ENCODE measurements at regions not wholly inside any gene's neighbourhood (a gene's known extent, or its start where the extent isn't known, plus 50 kb on each side); places are given as distances from the start of the nearest gene placed in this dataset.
"Not testable (repeated sequence)": the region's sequence is repeated elsewhere in the genome, so short reads cannot be mapped to it uniquely, and the experiment has no call there.

DNA sequence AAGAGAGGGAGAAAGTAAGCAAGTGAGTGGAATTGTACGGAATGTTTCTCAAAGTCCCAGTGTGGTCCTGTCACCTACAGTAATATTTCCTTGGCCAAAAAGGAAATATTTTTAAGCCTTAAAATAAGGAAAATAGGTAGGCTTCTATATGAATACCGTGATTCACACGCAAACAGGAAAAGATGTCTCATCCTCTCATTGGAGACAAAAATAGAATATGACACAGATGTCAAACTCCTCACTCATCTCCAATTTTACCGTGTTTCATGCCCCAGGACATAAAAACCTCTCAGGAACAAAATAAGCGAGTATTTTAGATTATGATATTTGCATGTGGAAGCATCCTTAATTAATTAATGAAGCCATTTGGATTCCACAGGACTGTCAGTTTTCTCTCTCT is 1269.5 kb downstream of the RAPGEF2 start:
- DNase-seq: no peak
- TF ChIP-seq POLR2A (IDR thresholded peaks at IDR 0.05; ENCODE audit: low read length) (no peak), GATA1 (IDR thresholded peaks at IDR 0.05; ENCODE audit: low read depth, low read length) (no peak)

DNA sequence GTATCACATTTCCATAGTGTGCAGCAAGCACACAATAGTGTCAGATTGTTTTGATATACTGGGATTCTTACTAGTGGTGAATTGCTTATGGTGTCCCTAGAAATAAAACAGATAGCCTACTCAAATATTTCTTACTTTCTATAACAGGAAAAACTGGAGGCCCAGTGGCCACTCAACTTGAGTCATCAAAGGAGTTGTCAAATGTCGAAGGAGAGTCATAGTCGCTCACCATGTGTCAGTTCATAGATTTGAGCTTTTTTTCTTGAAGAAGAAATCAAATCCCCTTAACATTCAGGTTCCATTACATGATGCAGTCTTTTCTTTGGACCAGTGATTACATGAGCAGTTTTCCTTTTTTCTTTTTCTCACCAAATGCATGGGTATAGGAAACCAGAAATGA is 1271.0 kb downstream of the RAPGEF2 start:
- DNase-seq: no peak
- TF ChIP-seq POLR2A (IDR thresholded peaks at IDR 0.05; ENCODE audit: low read length) (no peak), GATA1 (IDR thresholded peaks at IDR 0.05; ENCODE audit: low read depth, low read length) (no peak)

DNA sequence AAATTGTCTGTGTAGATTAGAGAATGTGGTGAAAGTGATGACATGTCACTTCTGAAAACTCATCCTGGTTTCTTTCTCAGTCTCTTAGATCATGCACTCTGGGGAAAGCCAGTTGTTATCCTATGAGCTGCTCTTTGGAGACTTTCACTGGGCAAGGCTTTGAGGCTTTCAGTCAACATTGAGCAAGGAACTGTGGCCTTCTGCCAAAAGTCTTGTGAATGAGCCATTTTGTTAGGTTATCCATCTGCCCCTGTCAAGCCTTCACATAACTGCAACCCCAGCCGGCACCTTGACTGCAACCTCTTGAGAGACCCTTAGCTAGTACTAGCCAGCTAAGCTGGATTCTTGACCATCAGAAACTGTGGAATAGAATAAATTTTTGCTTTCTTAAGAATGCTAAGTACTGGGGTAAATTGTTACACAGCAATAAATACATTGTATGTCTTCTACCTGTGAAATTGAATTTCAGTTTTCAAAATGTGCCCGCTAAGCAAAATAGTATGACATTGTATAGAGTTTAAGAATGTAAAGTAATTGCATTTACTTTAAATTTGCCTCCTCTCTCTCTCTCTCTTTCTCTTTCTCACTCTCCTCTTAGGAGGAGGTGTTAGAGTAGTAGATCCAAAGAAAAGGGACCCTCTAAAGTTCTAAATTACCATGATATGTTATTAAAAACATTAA is 1273.0 kb downstream of the RAPGEF2 start:
- no peak for TF ChIP-seq POLR2A (IDR thresholded peaks at IDR 0.05; ENCODE audit: low read length)
- no peak for TF ChIP-seq GATA1 (IDR thresholded peaks at IDR 0.05; ENCODE audit: low read depth, low read length)
- DNase-seq: no peak

DNA sequence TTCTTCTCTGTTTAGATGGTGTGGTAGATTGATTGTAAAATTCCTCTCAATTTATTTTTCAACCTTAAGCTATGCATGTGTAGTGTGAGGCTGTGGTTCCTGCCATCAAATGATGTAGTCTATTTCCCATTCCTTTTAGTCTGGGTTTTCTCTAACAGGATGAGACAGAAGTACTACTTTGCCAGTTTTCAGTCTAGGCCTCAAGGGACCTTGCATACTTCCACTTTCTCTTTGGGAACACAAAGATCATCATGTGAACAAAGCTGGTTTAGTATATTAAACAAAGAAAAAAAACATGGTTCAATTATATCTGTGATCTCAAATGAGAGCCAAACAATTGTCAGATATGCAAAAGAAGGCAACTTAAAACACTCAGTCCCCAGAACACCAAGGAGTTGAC is 1284.0 kb downstream of the RAPGEF2 start:
- TF ChIP-seq GATA1 (IDR thresholded peaks at IDR 0.05; ENCODE audit: low read depth, low read length): no peak
- no peak for TF ChIP-seq POLR2A (IDR thresholded peaks at IDR 0.05; ENCODE audit: low read length)
- no peak for DNase-seq

DNA sequence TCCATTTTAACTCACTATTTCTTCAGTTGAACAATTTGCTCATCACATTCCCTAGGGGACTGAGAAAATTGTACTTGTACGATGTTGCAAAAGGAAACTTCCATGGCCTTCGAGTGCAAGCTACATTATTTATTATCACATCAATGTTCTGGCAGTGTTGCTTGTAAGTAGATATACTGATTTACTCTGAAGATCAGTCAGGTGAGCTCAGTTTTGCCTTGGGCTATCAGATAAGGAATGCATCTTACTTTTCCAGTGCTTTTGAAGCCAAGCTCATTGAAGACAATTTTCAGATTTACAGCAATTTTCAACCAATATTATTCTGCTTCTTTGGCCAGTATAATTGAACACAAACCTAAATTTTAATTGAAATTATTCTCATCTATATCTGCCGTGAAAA is 1296.9 kb downstream of the RAPGEF2 start:
- no peak for DNase-seq
- TF ChIP-seq GATA1 (IDR thresholded peaks at IDR 0.05; ENCODE audit: low read depth, low read length) (no peak), POLR2A (IDR thresholded peaks at IDR 0.05; ENCODE audit: low read length) (no peak)

DNA sequence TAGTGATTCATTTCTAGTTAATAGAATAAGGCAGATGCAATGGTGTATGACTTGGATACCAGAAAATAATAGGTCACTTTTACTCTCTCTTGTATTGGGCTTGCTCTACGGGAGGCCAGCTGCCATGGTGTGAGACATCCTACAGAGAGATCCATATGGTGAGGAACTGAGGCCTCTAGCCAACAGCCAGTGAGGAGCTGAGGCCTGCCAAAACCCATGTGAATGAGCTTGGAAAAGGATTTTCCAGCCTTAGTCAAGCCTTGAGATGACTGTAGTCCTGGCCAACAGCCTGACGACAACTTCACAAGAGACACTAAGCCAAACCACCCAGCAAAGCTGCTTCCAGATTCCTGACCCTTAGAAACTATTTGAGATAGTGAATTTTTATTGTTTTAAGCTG is 1300.2 kb downstream of the RAPGEF2 start:
- no peak for DNase-seq

DNA sequence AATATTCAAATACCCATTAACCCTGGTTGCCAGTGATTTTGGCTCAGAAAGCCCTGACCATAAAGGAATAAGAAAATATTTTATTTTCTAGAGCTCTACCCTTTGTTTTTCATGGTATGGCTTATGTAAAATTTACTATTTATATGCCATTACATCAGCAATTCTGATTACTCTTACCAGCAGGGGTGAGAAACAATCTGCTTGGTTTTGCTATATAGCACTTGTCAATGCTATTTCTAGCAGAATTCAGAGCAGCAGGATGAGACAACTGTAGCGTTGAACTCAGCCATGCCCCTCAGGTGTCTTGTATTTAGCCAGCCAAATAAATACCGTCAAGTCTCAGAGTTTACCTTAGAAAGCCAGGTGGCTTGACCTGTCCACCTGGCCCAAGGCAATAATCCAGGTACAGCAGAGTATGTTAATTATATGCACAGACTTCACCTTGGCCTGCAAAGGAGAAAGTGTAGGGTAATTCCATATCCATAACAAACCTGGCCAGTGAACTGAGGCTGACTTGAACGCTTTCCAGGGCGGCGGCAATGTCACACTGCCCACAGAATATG is 1303.5 kb downstream of the RAPGEF2 start:
- no peak for DNase-seq

More for the DNA sequence above, 1300.2 kb downstream of the RAPGEF2 start:
- TF ChIP-seq POLR2A (IDR thresholded peaks at IDR 0.05; ENCODE audit: low read length): no peak

DNA sequence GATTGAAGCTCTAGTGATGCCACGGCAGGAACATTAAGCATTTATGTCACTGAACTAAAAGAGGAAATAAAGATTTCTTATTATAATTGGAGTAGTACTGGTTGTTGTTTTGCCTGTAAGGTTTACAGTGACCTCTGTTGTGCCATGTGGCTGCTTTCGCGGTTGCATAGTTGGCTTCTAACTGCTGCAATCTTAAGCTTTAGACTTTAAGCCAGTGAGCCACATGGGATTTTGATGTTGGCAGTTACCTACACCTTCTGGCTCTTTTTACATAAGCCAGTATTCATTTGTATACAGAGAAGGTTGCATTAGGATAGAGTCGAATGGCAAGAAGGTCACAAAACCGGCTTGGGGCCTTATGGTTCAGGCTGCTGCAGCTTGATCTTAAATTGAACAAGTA is 1311.6 kb downstream of the RAPGEF2 start:
- DNase-seq: no peak
- TF ChIP-seq POLR2A (IDR thresholded peaks at IDR 0.05; ENCODE audit: low read length): no peak
- no peak for TF ChIP-seq GATA1 (IDR thresholded peaks at IDR 0.05; ENCODE audit: low read depth, low read length)

More for the DNA sequence above, 1303.5 kb downstream of the RAPGEF2 start:
- TF ChIP-seq GATA1 (IDR thresholded peaks at IDR 0.05; ENCODE audit: low read depth, low read length): no peak
- TF ChIP-seq POLR2A (IDR thresholded peaks at IDR 0.05; ENCODE audit: low read length): no peak

DNA sequence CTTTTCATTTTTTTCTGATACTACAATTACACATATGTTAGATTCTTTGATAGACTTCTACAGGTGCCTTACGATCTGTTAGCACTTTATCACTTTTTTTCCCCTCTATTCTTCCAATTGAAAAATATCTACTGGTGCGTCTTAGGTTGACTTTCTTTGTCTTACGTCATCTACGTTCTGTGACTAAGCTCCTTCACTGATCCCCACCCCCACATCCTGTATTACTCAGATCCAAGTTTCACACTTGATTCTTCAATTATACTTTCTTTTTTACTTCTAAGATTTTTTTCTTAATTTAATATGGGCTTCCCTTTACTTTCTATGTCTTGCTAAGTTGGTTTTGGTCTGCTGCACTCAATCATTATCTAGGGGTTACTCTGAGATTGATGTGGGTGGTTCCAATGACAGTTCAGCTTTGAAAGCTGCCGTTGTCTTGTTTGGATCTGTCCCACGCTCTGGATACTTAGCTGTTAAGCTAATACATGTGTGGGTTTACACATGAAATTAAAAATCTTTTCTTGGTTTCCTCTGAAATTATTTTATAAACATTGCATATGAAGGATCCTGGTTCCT is 1321.1 kb downstream of the RAPGEF2 start:
- no peak for TF ChIP-seq GATA1 (IDR thresholded peaks at IDR 0.05; ENCODE audit: low read depth, low read length)
- no peak for TF ChIP-seq POLR2A (IDR thresholded peaks at IDR 0.05; ENCODE audit: low read length)
- no peak for DNase-seq

DNA sequence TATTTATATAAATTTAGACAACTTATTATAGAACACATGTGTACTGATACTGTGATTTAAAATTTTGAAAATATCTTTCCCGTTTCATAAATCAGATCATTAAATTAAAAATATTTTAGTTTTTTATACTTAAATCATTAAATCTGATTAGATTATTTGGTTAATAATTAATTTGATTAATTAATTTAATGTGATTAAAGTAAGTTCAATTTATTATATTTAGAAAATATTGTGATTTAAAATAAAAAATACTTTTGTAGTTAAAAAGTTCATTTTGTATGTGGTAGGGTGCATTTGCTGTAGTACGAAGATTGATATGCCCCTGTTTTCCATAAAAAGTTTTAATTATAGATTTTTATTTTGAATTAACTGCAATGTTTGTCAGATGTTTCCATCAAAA is 1323.4 kb downstream of the RAPGEF2 start:
- DNase-seq: no peak
- TF ChIP-seq POLR2A (IDR thresholded peaks at IDR 0.05; ENCODE audit: low read length): no peak
- TF ChIP-seq GATA1 (IDR thresholded peaks at IDR 0.05; ENCODE audit: low read depth, low read length): no peak

DNA sequence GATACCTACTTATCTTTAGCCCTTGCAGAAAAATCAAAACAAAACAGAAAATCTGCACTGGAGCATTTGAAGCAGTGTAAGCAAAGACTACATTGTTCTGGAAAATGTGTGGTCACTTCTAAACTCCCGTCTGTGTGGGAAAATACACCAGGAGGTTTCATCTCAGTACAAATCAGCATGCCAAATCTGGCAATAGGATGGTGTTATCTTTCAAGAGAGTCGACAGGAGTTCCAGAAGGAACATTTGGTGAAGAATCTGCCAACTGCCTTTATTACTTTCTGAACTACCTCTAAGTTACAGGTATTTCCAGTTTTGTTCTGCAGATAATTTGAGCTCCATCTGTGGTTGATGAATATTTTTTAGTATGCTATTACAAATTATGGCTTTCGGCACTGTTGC is 1348.0 kb downstream of the RAPGEF2 start:
- no peak for TF ChIP-seq GATA1 (IDR thresholded peaks at IDR 0.05; ENCODE audit: low read depth, low read length)
- no peak for TF ChIP-seq POLR2A (IDR thresholded peaks at IDR 0.05; ENCODE audit: low read length)
- DNase-seq: no peak

DNA sequence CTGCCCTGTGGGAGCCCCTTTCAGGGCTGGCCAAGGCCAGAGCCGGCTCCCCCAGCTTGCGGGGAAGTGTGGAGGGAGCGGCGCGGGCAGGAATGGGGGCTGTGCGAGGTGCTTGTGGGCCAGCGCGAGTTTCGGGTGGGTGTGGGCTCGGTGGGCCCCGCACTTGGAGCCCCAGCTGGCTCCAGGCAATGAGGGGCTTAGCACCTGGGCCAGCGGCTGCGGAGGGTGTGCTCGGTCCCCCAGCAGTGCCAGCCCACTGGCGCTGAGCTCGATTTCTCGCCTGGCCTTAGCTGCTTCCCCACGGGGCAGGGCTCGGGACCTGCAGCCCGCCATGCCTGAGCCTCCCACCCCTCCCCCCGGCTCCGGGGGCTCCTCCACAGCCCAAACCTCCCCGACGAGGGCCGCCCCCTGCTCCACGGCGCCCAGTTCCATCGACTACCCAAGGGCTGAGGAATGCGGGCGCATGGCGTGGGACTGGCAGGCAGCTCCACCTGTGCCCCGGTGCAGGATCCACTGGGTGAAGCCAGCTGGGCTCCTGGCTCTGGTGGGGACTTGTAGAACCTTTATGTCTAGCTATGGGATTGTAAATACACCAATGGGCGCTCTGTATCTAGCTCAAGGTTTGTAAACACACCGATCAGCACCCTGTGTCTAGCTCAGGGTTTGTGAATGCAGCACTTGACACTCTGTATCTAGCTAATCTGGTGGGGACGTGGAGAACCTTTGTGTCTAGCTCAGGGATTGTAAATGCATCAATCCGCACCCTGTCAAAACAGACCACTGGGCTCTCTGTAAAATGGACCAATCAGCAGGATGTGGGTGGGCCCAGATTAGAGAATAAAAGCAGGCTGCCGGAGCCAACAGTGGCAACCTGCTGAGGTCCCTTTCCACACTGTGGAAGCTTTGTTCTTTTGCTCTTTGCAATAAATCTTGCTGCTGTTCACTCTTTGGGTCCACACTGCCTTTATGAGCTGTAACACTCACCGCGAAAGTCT is 1379.1 kb downstream of the RAPGEF2 start:
- DNase-seq: not testable (repeated sequence)

DNA sequence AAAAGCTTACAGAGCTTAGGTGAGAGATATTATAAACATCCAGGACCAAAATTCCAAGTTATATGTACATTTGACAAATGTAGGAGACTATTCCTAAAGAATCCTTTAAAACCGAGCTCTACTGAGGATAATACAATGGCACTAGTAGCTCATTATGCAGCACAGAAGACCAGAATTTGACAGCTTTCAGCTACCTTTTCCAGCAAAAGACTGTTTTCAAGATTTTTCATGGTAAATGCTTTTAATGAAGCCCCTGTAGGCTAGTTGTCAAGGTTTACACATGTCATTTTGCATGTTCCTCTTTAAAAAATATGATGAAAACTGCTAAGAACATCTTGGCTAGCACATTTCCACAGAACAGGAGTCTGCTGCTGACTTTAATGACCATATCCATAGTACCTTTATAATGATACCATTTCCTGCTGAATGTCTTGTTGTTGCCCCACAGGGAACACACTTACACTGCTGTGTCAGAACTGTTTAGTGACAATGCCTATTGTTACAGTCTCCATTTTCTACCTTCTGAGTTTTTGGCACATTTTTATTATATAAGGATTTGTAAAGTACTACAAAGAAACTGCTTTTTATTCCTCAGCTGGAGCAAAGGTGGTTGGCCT is 1382.3 kb downstream of the RAPGEF2 start:
- no peak for DNase-seq
- TF ChIP-seq GATA1 (IDR thresholded peaks at IDR 0.05; ENCODE audit: low read depth, low read length) (no peak), POLR2A (IDR thresholded peaks at IDR 0.05; ENCODE audit: low read length) (no peak)

DNA sequence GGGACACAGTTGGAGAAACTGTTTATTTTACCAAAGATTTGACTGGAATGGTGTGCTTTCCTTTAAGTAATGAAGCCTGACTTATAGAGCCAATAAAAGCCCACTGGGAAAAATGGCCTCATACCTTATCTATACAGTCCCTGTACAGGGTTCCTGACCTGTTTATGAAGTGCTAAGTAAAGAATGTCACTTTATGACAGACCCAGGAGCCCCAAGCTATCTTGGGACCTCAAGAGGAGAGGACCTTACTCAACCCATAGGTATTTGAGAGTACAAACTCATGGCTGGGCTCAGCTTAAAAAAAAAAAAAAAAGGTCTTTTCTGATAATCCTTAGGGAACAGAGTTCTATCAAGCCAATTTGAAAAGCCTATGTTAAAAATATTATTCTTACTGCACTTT is 1389.3 kb downstream of the RAPGEF2 start:
- TF ChIP-seq POLR2A (IDR thresholded peaks at IDR 0.05; ENCODE audit: low read length) (no peak), GATA1 (IDR thresholded peaks at IDR 0.05; ENCODE audit: low read depth, low read length) (no peak)
- DNase-seq: no peak

Data from erythroblast (primary cell).